ENCODE measurements at regions not wholly inside any gene's neighbourhood (a gene's known extent, or its start where the extent isn't known, plus 50 kb on each side); places are given as distances from the start of the nearest gene placed in this dataset.

GRCh38 chr16:5762362-5762761 is 664.8 kb upstream of the EEF2KMT start:
- TF ChIP-seq POLR2AphosphoS5 (IDR thresholded peaks at IDR 0.05; ENCODE audit: low read depth, low read length), result no peak
- TF ChIP-seq REST (IDR thresholded peaks at IDR 0.05; ENCODE audit: insufficient read depth in 1 of 2, low read depth in 2 of 2, low read length in 2 of 2), result no peak
- TF ChIP-seq TAF1 (IDR thresholded peaks at IDR 0.05; ENCODE audit: borderline replicate concordance, insufficient read depth, low read length), result no peak
- TF ChIP-seq SIN3A (IDR thresholded peaks at IDR 0.05; ENCODE audit: borderline replicate concordance, insufficient read depth, low read length), result no peak
